CD14-positive monocyte (primary cell): ENCODE measurements at regions not wholly inside any gene's neighbourhood (a gene's known extent, or its start where the extent isn't known, plus 50 kb on each side); places are given as distances from the start of the nearest gene placed in this dataset.

Experiments
- DNase-seq, 3 donors: peaks; one replicate each; pipeline ENCODE4 v3.0.0-alpha.2; 2011 to 2022
- H2AFZ ChIP-seq: 2 replicates; pipeline ENCODE4 v1.6.0; 2012; ENCODE audit warnings: mild to moderate bottlenecking, low read depth, low read length, inconsistent platforms; ENCODE audit not compliant: insufficient read depth, poor library complexity, severe bottlenecking
- H3K27ac ChIP-seq, 2 donors: 1 replicate in 1 of 2; 2 replicates in 1 of 2; pipeline ENCODE4 v1.5.1; 2012 to 2013; ENCODE audit warnings: low read length in 2 of 2, control low read depth in 1 of 2, inconsistent platforms in 1 of 2, low read depth in 1 of 2, mild to moderate bottlenecking in 1 of 2
- H3K27me3 ChIP-seq, 2 donors: one replicate each; pipeline versions ENCODE4 v1.6.0 to v1.6.1; 2011 to 2013; ENCODE audit warnings: low read length in 2 of 2; ENCODE audit not compliant: control insufficient read depth in 2 of 2, insufficient read depth in 2 of 2
- H3K36me3 ChIP-seq, 2 donors: replicated peaks in 1 of 2; 1 replicate in 1 of 2; 2 replicates in 1 of 2; pipeline versions ENCODE4 v1.5.1 to v1.6.1; 2012 to 2013; ENCODE audit warnings: low read length in 2 of 2, control low read depth in 1 of 2, inconsistent platforms in 1 of 2, mild to moderate bottlenecking in 1 of 2; ENCODE audit not compliant: insufficient read depth in 2 of 2, control insufficient read depth in 1 of 2
- H3K4me1 ChIP-seq, 2 donors: 1 replicate in 1 of 2; 2 replicates in 1 of 2; pipeline versions ENCODE4 v1.5.1 to v1.6.1; 2012 to 2013; ENCODE audit warnings: low read length in 2 of 2, control low read depth in 1 of 2, inconsistent platforms in 1 of 2, mild to moderate bottlenecking in 1 of 2, moderate library complexity in 1 of 2; ENCODE audit not compliant: insufficient read depth in 2 of 2, control insufficient read depth in 1 of 2
- H3K4me2 ChIP-seq: replicated peaks from 2 replicates; pipeline ENCODE3; 2012; ENCODE audit warnings: low read length, moderate library complexity, mild to moderate bottlenecking; ENCODE audit not compliant: poor library complexity, severe bottlenecking; ENCODE audit errors: extremely low read depth
- H3K4me3 ChIP-seq, 3 experiments: fragments of 200-600 bp in 1 of 3; sonication (generic) in 1 of 3; replicated peaks in 1 of 3; 1 replicate in 2 of 3; 2 replicates in 1 of 3; pipeline ENCODE4 v1.5.1; 2011 to 2013; ENCODE audit warnings: low read length in 3 of 3, mild to moderate bottlenecking in 3 of 3, control low read depth in 2 of 3, low read depth in 2 of 3, inconsistent platforms in 1 of 3, moderate library complexity in 1 of 3
- H3K79me2 ChIP-seq: 2 replicates; pipeline ENCODE4 v1.6.0; 2012; ENCODE audit warnings: mild to moderate bottlenecking, control low read depth, inconsistent platforms, low read length, moderate library complexity; ENCODE audit not compliant: insufficient read depth
- H3K9ac ChIP-seq: 2 replicates; pipeline ENCODE4 v1.6.0; 2017; ENCODE audit warnings: low read length, mild to moderate bottlenecking; ENCODE audit not compliant: insufficient read depth, poor library complexity, severe bottlenecking
- H3K9me3 ChIP-seq, 2 donors: replicated peaks in 1 of 2; 1 replicate in 1 of 2; 2 replicates in 1 of 2; pipeline versions ENCODE4 v1.5.1 to v1.6.1; 2012 to 2013; ENCODE audit warnings: low read length in 2 of 2, control low read depth in 1 of 2; ENCODE audit not compliant: control insufficient read depth in 1 of 2, insufficient read depth in 1 of 2
- H4K20me1 ChIP-seq: 2 replicates; pipeline ENCODE4 v1.6.0; 2012; ENCODE audit warnings: mild to moderate bottlenecking, low read length, control low read depth, moderate library complexity; ENCODE audit not compliant: insufficient read depth
- H3K27ac Mint-ChIP-seq, 7 donors: one replicate each; pipeline ENCODE4 v1.8.0; 2020; ENCODE audit warnings: mild to moderate bottlenecking in 7 of 7, mixed read lengths in 7 of 7, moderate library complexity in 6 of 7, inconsistent platforms in 2 of 7
- H3K27me3 Mint-ChIP-seq, 3 donors: one replicate each; pipeline ENCODE4 v1.8.0; 2021 to 2022; ENCODE audit warnings: low read depth in 3 of 3, mild to moderate bottlenecking in 3 of 3, mixed read lengths in 3 of 3, moderate library complexity in 3 of 3, inconsistent platforms in 1 of 3
- H3K36me3 Mint-ChIP-seq, 2 donors: one replicate each; pipeline ENCODE4 v1.8.0; 2020; ENCODE audit warnings: mixed read lengths in 2 of 2, inconsistent platforms in 1 of 2, mild to moderate bottlenecking in 1 of 2
- H3K4me1 Mint-ChIP-seq: one replicate; pipeline ENCODE4 v1.8.0; 2020; ENCODE audit warnings: mild to moderate bottlenecking, mixed read lengths
- H3K4me3 Mint-ChIP-seq, 2 donors: one replicate each; pipeline ENCODE4 v1.8.0; 2020; ENCODE audit warnings: mild to moderate bottlenecking in 2 of 2, mixed read lengths in 2 of 2, moderate library complexity in 1 of 2
- H3K9me3 Mint-ChIP-seq, 7 donors: one replicate each; pipeline ENCODE4 v1.8.0; 2020 to 2022; ENCODE audit warnings: mixed read lengths in 7 of 7, mild to moderate bottlenecking in 6 of 7, moderate library complexity in 6 of 7, inconsistent platforms in 2 of 7
- CTCF ChIP-seq: fragments of 200-600 bp; IDR thresholded peaks from one replicate; pipeline ENCODE4 v1.8.0; 2022; ENCODE audit warnings: antibody characterized with exemption, mild to moderate bottlenecking
- WGBS: methylation state at CpG from one replicate; pipeline ENCODE4 v1.1.5; 2013; ENCODE audit warnings: missing lambda C conversion rate; ENCODE audit not compliant: insufficient coverage; 5-methylcytosine and 5-hydroxymethylcytosine counted together
- intact Hi-C, 2 donors: fragments of 100-400 bp; cut with micrococcal nuclease; formaldehyde crosslinking; loops; one replicate each; pipeline versions ENCODE4 v1.15.0 to v1.15.1; 2023

- intact Hi-C loops: no loop called here
- Histone ChIP-seq H3K79me2 (no peaks in the 10 kb centered on the region), H3K9ac (no peak overlapping the region), H4K20me1 (no peaks in the 10 kb centered on the region), H3K36me3 (no peaks in the 10 kb centered on the region), H3K4me3 (no peak overlapping the region), H3K4me1 (no peaks in the 10 kb centered on the region), H3K27ac (no peak overlapping the region), H3K27me3 (no peaks in the 10 kb centered on the region), H2AFZ (no peak overlapping the region), H3K9me3 (no peaks in the 10 kb centered on the region), H3K4me2 (no peak overlapping the region)
- Mint-ChIP-seq H3K4me3 (no peak overlapping the region), H3K27me3 (peaks cover 3 to 5% (median 4%) of the 10 kb centered on the region in 3 donors), H3K36me3 (no peaks in the 10 kb centered on the region), H3K4me1 (no peaks in the 10 kb centered on the region), H3K9me3 (peaks cover 0 to 2% (median 0%) of the 10 kb centered on the region in 7 donors), H3K27ac (no peak overlapping the region)
- DNase-seq: no peak
- TF ChIP-seq CTCF: no peak
- WGBS: 92% methylated on average over 2 of the region's 2 CpGs
These were observed 84.7 kb upstream of the KCNK12 start for GRCh38 chr2:47655563-47655880.

- Histone ChIP-seq H3K27me3 (no peaks in the 10 kb centered on the region), H3K79me2 (no peaks in the 10 kb centered on the region), H3K4me1 (no peaks in the 10 kb centered on the region), H3K9ac (no peak overlapping the region), H4K20me1 (no peaks in the 10 kb centered on the region), H2AFZ (no peak overlapping the region), H3K4me2 (no peak overlapping the region), H3K36me3 (no peaks in the 10 kb centered on the region), H3K27ac (no peak overlapping the region), H3K4me3 (no peak overlapping the region), H3K9me3 (no peaks in the 10 kb centered on the region)
- 82% methylated on average over 10 of the region's 15 CpGs for WGBS
- H3K36me3 Mint-ChIP-seq: no peaks in the 10 kb centered on the region
- peaks cover 0 to 2% (median 0%) of the 10 kb centered on the region in 7 donors for H3K9me3 Mint-ChIP-seq
- intact Hi-C loops: no loop called here
- no peak for TF ChIP-seq CTCF
- H3K4me3 Mint-ChIP-seq: no peak overlapping the region
- H3K27ac Mint-ChIP-seq: no peak overlapping the region
- no peak for DNase-seq
- no peaks in the 10 kb centered on the region for H3K4me1 Mint-ChIP-seq
- peaks cover 4 to 5% (median 5%) of the 10 kb centered on the region in 3 donors for H3K27me3 Mint-ChIP-seq
These were observed 84.2 kb upstream of the KCNK12 start for GRCh38 chr2:47654790-47655562.
